GM12892 (cell line): ENCODE measurements at regions not wholly inside any gene's neighbourhood (a gene's known extent, or its start where the extent isn't known, plus 50 kb on each side); places are given as distances from the start of the nearest gene placed in this dataset.

Source experiments
- DNase-seq: peaks from one replicate; pipeline ENCODE4 v3.0.0; 2011; ENCODE audit not compliant: insufficient read length
- FAIRE-seq: peaks from 2 replicates; lab custom pipeline; 2011; peaks lifted over from hg19 to GRCh38; lab: Jason Lieb, UNC
- POLR2A ChIP-seq: IDR thresholded peaks from 2 replicates; pipeline ENCODE4 v1.6.1; 2011; ENCODE audit warnings: low read depth, low read length, control low read depth
- POLR2AphosphoS5 ChIP-seq: IDR thresholded peaks from 2 replicates; pipeline ENCODE4 v1.6.1; 2011; ENCODE audit warnings: low read depth, low read length, control low read depth
- TAF1 ChIP-seq: IDR thresholded peaks from 2 replicates; pipeline ENCODE4 v1.6.1; 2011; ENCODE audit warnings: low read depth, mild to moderate bottlenecking, control low read depth, low read length, borderline replicate concordance

GRCh38 chr13:39210961-39211534 lies 172.8 kb downstream of the NHLRC3 start:
- no peak for DNase-seq
- no peak for TF ChIP-seq TAF1
- TF ChIP-seq POLR2AphosphoS5, result no peak
- no peak for TF ChIP-seq POLR2A
- no peak for FAIRE-seq

GRCh38 chr13:39215971-39216370 lies 177.7 kb downstream of the NHLRC3 start:
- TF ChIP-seq TAF1, result no peak
- no peak for TF ChIP-seq POLR2A
- TF ChIP-seq POLR2AphosphoS5, result no peak
- DNase-seq, result no peak
- no peak for FAIRE-seq

- TF ChIP-seq TAF1 (no peak), POLR2AphosphoS5 (no peak), POLR2A (no peak)
Observed at GRCh38 chr13:39217471-39217870, 179.2 kb downstream of the NHLRC3 start.

GRCh38 chr13:39224671-39225240 lies 186.5 kb downstream of the NHLRC3 start:
- no peak for FAIRE-seq
- TF ChIP-seq TAF1, result no peak
- TF ChIP-seq POLR2A, result no peak
- TF ChIP-seq POLR2AphosphoS5, result no peak
- DNase-seq, result no peak

More at GRCh38 chr13:39217471-39217870, 179.2 kb downstream of the NHLRC3 start:
- no peak for FAIRE-seq
- DNase-seq, result no peak

GRCh38 chr13:39225860-39226259 lies 187.6 kb downstream of the NHLRC3 start:
- FAIRE-seq (no peak), DNase-seq (no peak)
- TF ChIP-seq POLR2AphosphoS5 (no peak), POLR2A (no peak), TAF1 (no peak)

- FAIRE-seq, result no peak
- TF ChIP-seq POLR2AphosphoS5, result no peak
- no peak for TF ChIP-seq TAF1
- TF ChIP-seq POLR2A, result no peak
- no peak for DNase-seq
Observed at GRCh38 chr13:39226359-39226758, 188.1 kb downstream of the NHLRC3 start.

- TF ChIP-seq POLR2AphosphoS5 (no peak), POLR2A (no peak), TAF1 (no peak)
- DNase-seq, result no peak
- no peak for FAIRE-seq
Observed at GRCh38 chr13:39232401-39232980, 194.2 kb downstream of the NHLRC3 start.

GRCh38 chr13:39232999-39233398 lies 194.7 kb downstream of the NHLRC3 start:
- no peak for FAIRE-seq
- TF ChIP-seq POLR2A, result no peak
- TF ChIP-seq POLR2AphosphoS5, result no peak
- no peak for TF ChIP-seq TAF1

GRCh38 chr13:39233519-39233918 lies 195.3 kb downstream of the NHLRC3 start:
- FAIRE-seq (no peak), DNase-seq (no peak)
- TF ChIP-seq POLR2AphosphoS5 (no peak), POLR2A (no peak), TAF1 (no peak)

More at GRCh38 chr13:39232999-39233398, 194.7 kb downstream of the NHLRC3 start:
- no peak for DNase-seq

- no peak for TF ChIP-seq TAF1
- no peak for TF ChIP-seq POLR2AphosphoS5
- TF ChIP-seq POLR2A, result no peak
- DNase-seq, result no peak
- FAIRE-seq, result no peak
Observed at GRCh38 chr13:39244561-39245230, 206.4 kb downstream of the NHLRC3 start.

GRCh38 chr13:39245688-39246087 lies 207.4 kb downstream of the NHLRC3 start:
- no peak for TF ChIP-seq POLR2A
- no peak for TF ChIP-seq POLR2AphosphoS5
- TF ChIP-seq TAF1, result no peak
- no peak for DNase-seq
- FAIRE-seq, result no peak

GRCh38 chr13:39249982-39250381 lies 211.7 kb downstream of the NHLRC3 start:
- no peak for DNase-seq
- FAIRE-seq, result no peak
- no peak for TF ChIP-seq TAF1
- TF ChIP-seq POLR2AphosphoS5, result no peak
- TF ChIP-seq POLR2A, result no peak
